ENCODE measurements at regions not wholly inside any gene's neighbourhood (a gene's known extent, or its start where the extent isn't known, plus 50 kb on each side); places are given as distances from the start of the nearest gene placed in this dataset.

DNA sequence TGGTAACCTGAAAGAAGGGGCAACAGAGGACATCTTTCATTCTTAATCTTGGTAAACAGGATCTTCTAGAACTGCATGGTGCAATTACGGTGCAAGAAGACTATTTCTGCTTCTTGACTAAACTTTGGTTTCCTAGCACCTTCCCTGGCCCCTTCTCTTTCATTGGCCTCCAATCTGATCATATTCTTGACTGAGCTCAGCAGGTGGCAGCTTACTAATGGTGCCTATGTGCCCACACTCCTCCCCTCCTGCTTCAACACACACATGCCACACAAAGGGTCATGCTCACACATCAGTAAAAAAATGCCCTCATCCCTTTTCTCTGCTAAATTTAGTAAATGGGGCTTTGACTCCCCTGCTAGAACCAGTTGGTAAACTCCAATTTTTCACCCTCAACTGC is 400.5 kb upstream of the MAOA start:
- no peak for TF ChIP-seq POLR2AphosphoS5 (IDR thresholded peaks at IDR 0.05; ENCODE audit: low read depth, low read length)
- no peak for TF ChIP-seq TAF1 (IDR thresholded peaks at IDR 0.05; ENCODE audit: borderline replicate concordance, insufficient read depth, low read length)
- TF ChIP-seq FOXP2 (optimal IDR thresholded peaks at IDR 0.05; ENCODE audit: borderline replicate concordance, extremely low read depth, extremely low read length, insufficient read depth), result no peak
- no peak for TF ChIP-seq REST (IDR thresholded peaks at IDR 0.05; ENCODE audit: insufficient read depth in 1 of 2, low read depth in 2 of 2, low read length in 2 of 2)
- TF ChIP-seq SIN3A (IDR thresholded peaks at IDR 0.05; ENCODE audit: borderline replicate concordance, insufficient read depth, low read length), result no peak

- TF ChIP-seq SIN3A (IDR thresholded peaks at IDR 0.05; ENCODE audit: borderline replicate concordance, insufficient read depth, low read length) (no peak), POLR2AphosphoS5 (IDR thresholded peaks at IDR 0.05; ENCODE audit: low read depth, low read length) (no peak), REST (IDR thresholded peaks at IDR 0.05; ENCODE audit: insufficient read depth in 1 of 2, low read depth in 2 of 2, low read length in 2 of 2) (no peak), TAF1 (IDR thresholded peaks at IDR 0.05; ENCODE audit: borderline replicate concordance, insufficient read depth, low read length) (no peak), FOXP2 (optimal IDR thresholded peaks at IDR 0.05; ENCODE audit: borderline replicate concordance, extremely low read depth, extremely low read length, insufficient read depth) (no peak)
Measured at GRCh38 chrX:43266487-43266886, 389.6 kb upstream of the MAOA start.

DNA sequence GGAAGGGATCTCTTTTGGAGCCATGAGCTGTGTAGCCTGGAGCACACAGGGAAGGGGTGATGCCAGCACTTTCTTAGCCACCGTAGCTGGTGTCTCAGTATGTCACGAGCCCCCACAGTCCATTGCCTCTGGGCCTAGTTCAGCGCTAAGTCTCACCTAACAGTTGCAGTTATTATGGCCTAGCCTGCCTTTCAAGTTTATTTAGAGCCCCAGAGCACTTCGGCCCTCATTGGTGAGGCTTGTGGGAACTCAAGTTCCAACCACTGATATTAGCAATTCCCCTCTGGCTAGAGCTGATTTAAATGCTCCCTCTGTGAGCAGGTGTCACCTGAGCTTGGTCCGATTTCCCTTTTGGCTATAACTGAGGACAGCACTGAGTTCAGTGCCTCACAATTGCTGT is 388.4 kb upstream of the MAOA start:
- TF ChIP-seq REST (IDR thresholded peaks at IDR 0.05; ENCODE audit: insufficient read depth in 1 of 2, low read depth in 2 of 2, low read length in 2 of 2) (no peak), FOXP2 (optimal IDR thresholded peaks at IDR 0.05; ENCODE audit: borderline replicate concordance, extremely low read depth, extremely low read length, insufficient read depth) (no peak), POLR2AphosphoS5 (IDR thresholded peaks at IDR 0.05; ENCODE audit: low read depth, low read length) (no peak), SIN3A (IDR thresholded peaks at IDR 0.05; ENCODE audit: borderline replicate concordance, insufficient read depth, low read length) (no peak), TAF1 (IDR thresholded peaks at IDR 0.05; ENCODE audit: borderline replicate concordance, insufficient read depth, low read length) (no peak)

DNA sequence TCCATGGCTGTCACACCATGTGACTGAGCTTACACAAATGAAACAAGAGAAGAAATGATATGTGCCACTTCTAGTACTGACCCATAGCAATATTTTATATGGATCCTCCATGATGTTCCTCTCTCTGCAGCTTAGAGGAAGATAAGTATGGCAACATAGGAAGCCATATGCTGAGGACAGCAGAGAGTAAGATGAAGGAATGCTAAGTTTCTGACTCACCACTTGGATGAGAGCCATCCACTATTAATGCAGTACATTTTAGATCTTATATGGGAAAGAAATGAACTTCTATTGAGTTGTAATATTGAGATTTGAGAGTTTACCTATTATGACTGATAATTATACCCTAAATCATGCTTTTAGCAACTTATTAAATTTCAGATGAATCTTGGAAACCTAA is 386.9 kb upstream of the MAOA start:
- no peak for TF ChIP-seq FOXP2 (optimal IDR thresholded peaks at IDR 0.05; ENCODE audit: borderline replicate concordance, extremely low read depth, extremely low read length, insufficient read depth)
- TF ChIP-seq REST (IDR thresholded peaks at IDR 0.05; ENCODE audit: insufficient read depth in 1 of 2, low read depth in 2 of 2, low read length in 2 of 2), result no peak
- no peak for TF ChIP-seq TAF1 (IDR thresholded peaks at IDR 0.05; ENCODE audit: borderline replicate concordance, insufficient read depth, low read length)
- no peak for TF ChIP-seq SIN3A (IDR thresholded peaks at IDR 0.05; ENCODE audit: borderline replicate concordance, insufficient read depth, low read length)
- TF ChIP-seq POLR2AphosphoS5 (IDR thresholded peaks at IDR 0.05; ENCODE audit: low read depth, low read length), result no peak

GRCh38 chrX:43277879-43278278 is 378.2 kb upstream of the MAOA start:
- no peak for TF ChIP-seq POLR2AphosphoS5 (IDR thresholded peaks at IDR 0.05; ENCODE audit: low read depth, low read length)
- no peak for TF ChIP-seq REST (IDR thresholded peaks at IDR 0.05; ENCODE audit: insufficient read depth in 1 of 2, low read depth in 2 of 2, low read length in 2 of 2)
- TF ChIP-seq TAF1 (IDR thresholded peaks at IDR 0.05; ENCODE audit: borderline replicate concordance, insufficient read depth, low read length), result no peak
- no peak for TF ChIP-seq SIN3A (IDR thresholded peaks at IDR 0.05; ENCODE audit: borderline replicate concordance, insufficient read depth, low read length)
- TF ChIP-seq FOXP2 (optimal IDR thresholded peaks at IDR 0.05; ENCODE audit: borderline replicate concordance, extremely low read depth, extremely low read length, insufficient read depth), result no peak
